ENCODE measurements at regions not wholly inside any gene's neighbourhood (a gene's known extent, or its start where the extent isn't known, plus 50 kb on each side); places are given as distances from the start of the nearest gene placed in this dataset.
"Not testable (repeated sequence)": the region's sequence is repeated elsewhere in the genome, so short reads cannot be mapped to it uniquely, and the experiment has no call there.

- in situ Hi-C loops (cut with MboI; ENCODE audit: low pct_ligation_motif_present in 1 of 4, low pct_unique_long_range_greater_than_20kb in 1 of 4, low sequenced_read_pairs in 3 of 4) (no loop called here), intact Hi-C loops (cut with DNase I; ENCODE audit: low total_unique reads) (no loop called here)
- DNase-seq = peak; percentile 29
- Histone ChIP-seq H3K36me3 (no peaks in the 10 kb centered on the region), H3K27ac (peak overlapping the region in 3 of 4 donors; percentile 4 to 62 (median 43)), H3K9me3 (no peaks in the 10 kb centered on the region), H3K27me3 (no peaks in the 10 kb centered on the region), H3K4me1 (peaks cover 3 to 27% (median 14%) of the 10 kb centered on the region in 4 donors), H3K4me3 (no peak overlapping the region)
- 54 to 58% methylated on average over 4 of the region's 4 CpGs for WGBS, 2 donors (ENCODE audit: low coverage in 1 of 2)
- TF ChIP-seq EP300 (IDR thresholded peaks at IDR 0.05; ENCODE audit: low read depth) (no peak), POLR2AphosphoS5 (IDR thresholded peaks at IDR 0.05) (no peak), POLR2A (IDR thresholded peaks at IDR 0.05) (no peak), CTCF (IDR thresholded peaks at IDR 0.05) (no peak)
Observed at GRCh38 chr5:40437452-40437861, 242.3 kb upstream of the PTGER4 start.

DNA sequence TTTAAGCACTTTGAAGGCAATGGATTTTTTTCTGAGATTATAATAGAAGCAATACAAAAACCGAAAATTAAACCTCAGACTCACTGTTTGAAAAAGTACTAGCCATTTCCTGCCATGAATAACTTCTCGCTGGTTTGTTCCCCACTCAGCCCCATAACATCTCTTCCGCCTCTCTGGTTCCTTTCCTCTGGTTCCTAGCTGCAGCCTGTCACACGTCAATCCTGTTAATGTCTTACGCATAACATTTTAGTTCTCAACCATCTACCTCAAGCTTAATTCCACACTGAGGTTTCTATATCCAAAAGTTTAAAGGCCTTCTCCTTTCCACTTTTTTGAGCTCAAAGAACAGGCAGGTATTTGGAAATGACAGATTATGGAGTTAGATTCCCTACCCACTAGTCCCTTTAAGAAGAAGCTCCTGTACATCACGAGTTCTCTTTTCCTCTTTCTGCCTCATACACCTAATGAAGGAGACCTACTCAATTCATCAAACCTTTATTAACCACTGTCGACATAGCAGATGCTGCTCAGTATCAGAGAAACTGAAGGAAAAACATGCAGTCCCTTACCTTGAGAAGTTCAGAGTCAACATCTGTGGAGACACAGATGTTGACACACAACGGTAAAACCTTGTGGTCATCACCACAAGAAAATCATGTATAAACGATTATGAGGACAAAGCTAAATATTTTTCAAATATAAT, 243.0 kb upstream of the PTGER4 start:
- no peak for TF ChIP-seq EP300 (IDR thresholded peaks at IDR 0.05; ENCODE audit: low read depth)
- no peak for TF ChIP-seq CTCF (IDR thresholded peaks at IDR 0.05)
- TF ChIP-seq POLR2AphosphoS5 (IDR thresholded peaks at IDR 0.05) = no peak
- no peak for TF ChIP-seq POLR2A (IDR thresholded peaks at IDR 0.05)
- 79 to 87% methylated on average over 7 to 9 of the region's 9 CpGs for WGBS, 2 donors (ENCODE audit: low coverage in 1 of 2)

DNA sequence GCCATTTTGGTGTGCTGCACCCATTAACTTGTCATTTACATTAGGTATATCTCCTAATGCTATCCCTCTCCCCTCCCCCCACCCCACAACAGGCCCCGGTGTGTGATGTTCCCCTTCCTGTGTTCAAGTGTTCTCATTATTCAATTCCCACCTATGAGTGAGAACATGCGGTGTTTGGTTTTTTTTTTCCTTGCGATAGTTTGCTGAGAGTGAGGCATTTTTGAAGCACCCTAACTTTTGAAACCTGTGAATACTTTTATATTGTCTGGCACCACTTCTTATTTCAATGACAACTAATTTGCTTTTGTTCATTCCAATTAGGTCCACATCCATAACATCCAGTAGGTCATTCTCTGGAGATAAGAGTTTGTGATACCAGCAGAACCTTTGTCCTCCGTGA, 244.0 kb upstream of the PTGER4 start:
- in situ Hi-C loops (cut with MboI; ENCODE audit: low pct_ligation_motif_present in 1 of 4, low pct_unique_long_range_greater_than_20kb in 1 of 4, low sequenced_read_pairs in 3 of 4); H3K4me3 ChIP-seq; DNase-seq; intact Hi-C loops (cut with DNase I; ENCODE audit: low total_unique reads); H3K36me3 ChIP-seq; H3K27me3 ChIP-seq; H3K27ac ChIP-seq; H3K9me3 ChIP-seq: not testable (repeated sequence)
- 89 to 100% methylated on average over 1 to 4 of the region's 4 CpGs for WGBS, 2 donors (ENCODE audit: low coverage in 1 of 2)
- peaks cover 0 to 34% (median 13%) of the 10 kb centered on the region in 4 donors for H3K4me1 ChIP-seq

More for the DNA sequence above, 243.0 kb upstream of the PTGER4 start:
- intact Hi-C loops (cut with DNase I; ENCODE audit: low total_unique reads) (no loop called here), in situ Hi-C loops (cut with MboI; ENCODE audit: low pct_ligation_motif_present in 1 of 4, low pct_unique_long_range_greater_than_20kb in 1 of 4, low sequenced_read_pairs in 3 of 4) (no loop called here)
- Histone ChIP-seq H3K36me3 (no peaks in the 10 kb centered on the region), H3K4me1 (peaks cover 0 to 33% (median 17%) of the 10 kb centered on the region in 4 donors), H3K4me3 (no peak overlapping the region), H3K27me3 (no peaks in the 10 kb centered on the region), H3K27ac (peak overlapping the region in 3 of 4 donors; percentile 4 to 62 (median 43)), H3K9me3 (no peaks in the 10 kb centered on the region)
- DNase-seq = no peak

GRCh38 chr5:40432836-40433235, 246.9 kb upstream of the PTGER4 start:
- H3K27me3 ChIP-seq = no peaks in the 10 kb centered on the region
- H3K4me3 ChIP-seq = no peak overlapping the region
- TF ChIP-seq EP300 (IDR thresholded peaks at IDR 0.05; ENCODE audit: low read depth) (no peak), POLR2A (IDR thresholded peaks at IDR 0.05) (no peak), POLR2AphosphoS5 (IDR thresholded peaks at IDR 0.05) (no peak), CTCF (IDR thresholded peaks at IDR 0.05) (no peak)
- no peaks in the 10 kb centered on the region for H3K36me3 ChIP-seq
- in situ Hi-C loops (cut with MboI; ENCODE audit: low pct_ligation_motif_present in 1 of 4, low pct_unique_long_range_greater_than_20kb in 1 of 4, low sequenced_read_pairs in 3 of 4) (no loop called here), intact Hi-C loops (cut with DNase I; ENCODE audit: low total_unique reads) (no loop called here)
- DNase-seq = no peak
- 88 to 100% methylated on average over 1 of the region's 1 CpG for WGBS, 2 donors (ENCODE audit: low coverage in 1 of 2)
- H3K27ac ChIP-seq = peak overlapping the region in 3 of 4 donors; percentile 62 to 75 (median 74)
- peaks cover 0 to 45% (median 17%) of the 10 kb centered on the region in 4 donors for H3K4me1 ChIP-seq
- no peaks in the 10 kb centered on the region for H3K9me3 ChIP-seq

Measured in transverse colon (tissue), 4 donors.